OCI-LY1 (cell line): ENCODE measurements at regions not wholly inside any gene's neighbourhood (a gene's known extent, or its start where the extent isn't known, plus 50 kb on each side); places are given as distances from the start of the nearest gene placed in this dataset.

Experiments
- H2AFZ ChIP-seq: fragments of 200-600 bp; sonication (generic), shearing (Covaris generic); 2 replicates; pipeline ENCODE4 v1.6.0; 2014; ENCODE audit warnings: antibody characterized with exemption, mild to moderate bottlenecking, low read length
- H3F3A ChIP-seq: fragments of 200-600 bp; sonication (generic), shearing (Covaris generic); 2 replicates; pipeline ENCODE4 v1.6.0; 2014; ENCODE audit warnings: mild to moderate bottlenecking, antibody characterized with exemption, low read length, moderate library complexity; ENCODE audit not compliant: insufficient read depth
- H3K27ac ChIP-seq: fragments of 200-600 bp; sonication (generic); 2 replicates; pipeline ENCODE4 v1.5.1; 2014; ENCODE audit warnings: low read length, mixed run types, mild to moderate bottlenecking, low read depth; ENCODE audit not compliant: poor library complexity, severe bottlenecking
- H3K27me3 ChIP-seq: fragments of 200-600 bp; sonication (generic); 2 replicates; pipeline ENCODE4 v1.6.0; 2014; ENCODE audit warnings: antibody characterized with exemption, mild to moderate bottlenecking, low read length, moderate library complexity; ENCODE audit not compliant: insufficient read depth
- H3K36me3 ChIP-seq: fragments of 200-600 bp; sonication (generic); 2 replicates; pipeline ENCODE4 v1.6.1; 2014; ENCODE audit warnings: mild to moderate bottlenecking, antibody characterized with exemption, low read length, moderate library complexity, mixed read lengths; ENCODE audit not compliant: insufficient read depth
- H3K4me1 ChIP-seq: fragments of 200-600 bp; sonication (generic); 2 replicates; pipeline ENCODE4 v1.5.1; 2014; ENCODE audit warnings: mild to moderate bottlenecking, low read length, moderate library complexity; ENCODE audit not compliant: insufficient read depth, severe bottlenecking
- H3K4me2 ChIP-seq: fragments of 200-600 bp; sonication (generic), shearing (Covaris generic); 2 replicates; pipeline ENCODE4 v1.6.1; 2014; ENCODE audit warnings: low read length
- H3K4me3 ChIP-seq: fragments of 200-600 bp; sonication (generic); 2 replicates; pipeline ENCODE4 v1.5.1; 2014; ENCODE audit warnings: low read length, low read depth, mild to moderate bottlenecking, mixed read lengths; ENCODE audit not compliant: poor library complexity, severe bottlenecking
- H3K79me2 ChIP-seq: fragments of 200-600 bp; shearing (Covaris generic); 2 replicates; pipeline ENCODE4 v1.6.1; 2016; ENCODE audit warnings: mixed run types, low read length, mixed read lengths; ENCODE audit not compliant: insufficient read depth
- H3K9ac ChIP-seq: fragments of 200-600 bp; sonication (generic), shearing (Covaris generic); 2 replicates; pipeline ENCODE4 v1.6.1; 2014; ENCODE audit warnings: mild to moderate bottlenecking, low read length, mixed read lengths
- H3K9me2 ChIP-seq: fragments of 200-600 bp; sonication (generic), shearing (Covaris generic); 2 replicates; pipeline ENCODE4 v1.6.1; 2014; ENCODE audit warnings: low read depth, mild to moderate bottlenecking, low read length, mixed read lengths
- H3K9me3 ChIP-seq: fragments of 200-600 bp; shearing (Covaris generic); 2 replicates; pipeline ENCODE4 v1.6.1; 2014; ENCODE audit warnings: low read length, mixed read lengths
- H4K20me1 ChIP-seq: fragments of 200-600 bp; sonication (generic), shearing (Covaris generic); 2 replicates; pipeline ENCODE4 v1.6.0; 2016; ENCODE audit warnings: mild to moderate bottlenecking, low read length; ENCODE audit not compliant: insufficient read depth
- CTCF ChIP-seq: fragments of 200-600 bp; sonication (generic), shearing (Covaris generic); IDR thresholded peaks from 2 replicates; pipeline ENCODE4 v1.5.1; 2017; ENCODE audit warnings: mild to moderate bottlenecking, antibody characterized with exemption, low read length, moderate library complexity, mixed read lengths
- EZH2 ChIP-seq: fragments of 200-600 bp; sonication (generic), shearing (Covaris generic); IDR thresholded peaks from 2 replicates; pipeline ENCODE4 v1.8.0; 2017; ENCODE audit warnings: borderline replicate concordance, mixed run types, mild to moderate bottlenecking, antibody characterized with exemption, low read length, moderate library complexity, mixed read lengths

DNA sequence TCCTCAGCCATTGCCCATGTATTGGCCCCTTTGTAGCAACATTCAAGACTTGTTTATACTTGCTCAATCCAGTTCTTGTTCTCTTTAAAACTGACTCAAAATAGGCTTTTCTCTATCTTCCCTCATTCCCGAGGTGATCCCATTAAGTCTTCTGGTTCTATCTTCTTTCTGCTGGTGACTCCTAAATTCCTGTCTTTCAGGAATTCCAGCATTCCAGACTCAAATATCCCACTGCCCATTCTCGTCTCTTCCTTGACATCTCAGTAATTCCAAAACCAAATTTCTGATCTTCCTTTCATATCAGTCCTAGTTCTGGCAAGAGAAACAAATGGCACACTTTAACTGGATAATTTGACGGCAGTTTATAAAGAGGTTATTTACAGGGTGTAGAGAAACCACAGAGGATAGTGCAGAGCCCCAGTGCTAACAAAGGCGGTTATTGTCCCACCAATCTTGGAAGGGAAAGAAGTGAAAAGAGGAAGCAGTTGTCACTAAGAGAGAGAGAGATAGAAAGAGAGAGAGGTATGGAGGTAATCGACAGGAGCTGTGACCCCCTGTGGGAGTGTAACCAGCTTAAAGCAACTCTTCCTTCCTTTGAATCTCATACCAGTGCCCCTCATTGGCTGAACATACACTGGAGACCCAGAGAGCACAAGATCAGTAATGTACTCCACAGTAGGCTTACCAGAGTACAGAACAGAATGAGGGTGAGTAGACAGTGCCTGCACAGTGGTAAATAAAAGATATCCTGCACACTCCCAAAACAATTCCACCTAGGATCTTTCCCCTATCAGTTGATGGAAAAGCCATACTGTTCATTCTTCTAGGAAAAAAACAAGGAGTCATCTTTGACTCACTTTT, 177.6 kb upstream of the LMNTD1 start:
- no peaks in the 10 kb centered on the region for H3F3A ChIP-seq
- no peaks in the 10 kb centered on the region for H3K9me3 ChIP-seq
- no peak overlapping the region for H3K4me2 ChIP-seq
- H4K20me1 ChIP-seq, result no peaks in the 10 kb centered on the region
- no peak overlapping the region for H2AFZ ChIP-seq
- H3K4me3 ChIP-seq, result no peak overlapping the region
- H3K36me3 ChIP-seq, result no peaks in the 10 kb centered on the region
- no peaks in the 10 kb centered on the region for H3K27me3 ChIP-seq
- no peak overlapping the region for H3K27ac ChIP-seq
- H3K9me2 ChIP-seq, result no peaks in the 10 kb centered on the region
- no peaks in the 10 kb centered on the region for H3K4me1 ChIP-seq
- no peak for TF ChIP-seq CTCF
- no peaks in the 10 kb centered on the region for H3K79me2 ChIP-seq
- no peak overlapping the region for H3K9ac ChIP-seq

- H3F3A ChIP-seq, result no peaks in the 10 kb centered on the region
- no peak overlapping the region for H3K9ac ChIP-seq
- no peak overlapping the region for H2AFZ ChIP-seq
- H3K27ac ChIP-seq, result no peak overlapping the region
- H3K9me2 ChIP-seq, result no peaks in the 10 kb centered on the region
- H3K4me3 ChIP-seq, result no peak overlapping the region
- H3K79me2 ChIP-seq, result no peaks in the 10 kb centered on the region
- TF ChIP-seq CTCF (no peak), EZH2 (no peak)
- H3K27me3 ChIP-seq, result no peaks in the 10 kb centered on the region
- no peaks in the 10 kb centered on the region for H4K20me1 ChIP-seq
- H3K4me2 ChIP-seq, result no peak overlapping the region
- no peaks in the 10 kb centered on the region for H3K9me3 ChIP-seq
- H3K4me1 ChIP-seq, result no peaks in the 10 kb centered on the region
- no peaks in the 10 kb centered on the region for H3K36me3 ChIP-seq
Measured at GRCh38 chr12:25733541-25733940, 180.5 kb upstream of the LMNTD1 start.

DNA sequence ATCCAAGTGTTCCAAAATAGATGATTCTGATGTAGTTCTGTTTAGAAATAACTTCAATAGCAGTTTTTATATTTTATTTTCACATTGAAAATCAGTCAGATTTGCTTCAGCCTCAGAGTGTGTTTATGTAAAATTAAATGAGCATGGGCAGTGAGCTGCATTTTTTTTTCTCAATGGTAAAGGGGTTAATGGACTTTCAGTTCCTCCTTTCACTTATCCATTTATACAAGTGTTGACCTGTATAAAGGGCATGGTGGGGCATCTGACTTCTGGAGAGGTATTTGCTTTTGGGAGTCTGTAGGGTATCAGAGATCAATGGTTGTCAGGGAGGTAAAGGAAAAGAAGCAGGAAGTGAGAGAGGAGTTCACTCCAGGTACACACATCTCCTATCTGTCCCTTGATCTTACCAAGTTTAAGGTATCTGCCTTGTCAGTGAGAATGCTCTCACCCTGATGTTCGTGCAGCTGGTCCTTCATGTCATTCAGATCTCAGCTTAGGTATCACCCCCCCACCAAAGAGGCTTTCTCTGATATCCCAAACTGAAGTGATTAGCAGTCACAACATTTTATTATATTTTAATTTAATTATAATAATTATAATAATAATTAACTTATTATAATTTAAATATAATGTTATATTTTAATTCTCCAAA, 181.6 kb upstream of the LMNTD1 start:
- Histone ChIP-seq H3K4me3 (no peak overlapping the region), H3K9ac (no peak overlapping the region), H3K27me3 (no peaks in the 10 kb centered on the region), H3F3A (no peaks in the 10 kb centered on the region), H3K4me2 (no peak overlapping the region), H3K79me2 (no peaks in the 10 kb centered on the region), H3K9me3 (no peaks in the 10 kb centered on the region), H3K4me1 (no peaks in the 10 kb centered on the region), H3K27ac (no peak overlapping the region), H4K20me1 (no peaks in the 10 kb centered on the region), H3K9me2 (no peaks in the 10 kb centered on the region), H3K36me3 (no peaks in the 10 kb centered on the region), H2AFZ (no peak overlapping the region)
- no peak for TF ChIP-seq EZH2
- TF ChIP-seq CTCF, result no peak
